IMR-90 (cell line): ENCODE measurements at regions not wholly inside any gene's neighbourhood (a gene's known extent, or its start where the extent isn't known, plus 50 kb on each side); places are given as distances from the start of the nearest gene placed in this dataset.

ENCODE experiments used
- ATAC-seq: fragments of 200-7000 bp; cut with Tn5 transposase; 2 replicates; pipeline ENCODE4 v1.9.1; 2020; ENCODE audit warnings: low read depth, mild to moderate bottlenecking, moderate library complexity
- BruUV-seq: library from RNA; stranded (reverse); fragments of 400-500 nt; replicated peaks from 2 replicates; lab custom pipeline; 2021; lab: Mats Ljungman, UMichigan
- CTCF ChIA-PET: fragments of 300-600 bp; formaldehyde crosslinking; extraction: SDS; loops from one replicate; lab custom pipeline; 2021; ENCODE audit warnings: antibody characterized with exemption; lab: Yijun Ruan, JAX
- POLR2A ChIA-PET: fragments of 300-600 bp; sonication (Branson Sonifier 250); formaldehyde crosslinking; loops from one replicate; lab custom pipeline; 2022; ENCODE audit warnings: antibody characterized with exemption; ENCODE audit not compliant: unreplicated experiment; lab: Charles Lee
- DNase-seq: peaks from one replicate; pipeline ENCODE4 v3.0.0; 2013
- H2AFZ ChIP-seq: replicated peaks from 2 replicates; pipeline ENCODE3; 2013; ENCODE audit warnings: low read length, mild to moderate bottlenecking; ENCODE audit not compliant: poor library complexity
- H2AK5ac ChIP-seq: 2 replicates; pipeline ENCODE4 v1.6.1; 2013; ENCODE audit warnings: low read depth, low read length, inconsistent platforms
- H2AK9ac ChIP-seq: replicated peaks from 2 replicates; pipeline ENCODE3; 2013; ENCODE audit warnings: mild to moderate bottlenecking, low read depth, low read length, moderate library complexity; ENCODE audit not compliant: poor library complexity
- H2BK120ac ChIP-seq: 2 replicates; pipeline ENCODE4 v1.6.1; 2013; ENCODE audit warnings: low read depth, low read length, inconsistent platforms
- H2BK15ac ChIP-seq: 3 replicates; pipeline ENCODE4 v1.6.1; 2013; ENCODE audit warnings: low read depth, low read length, inconsistent platforms
- H2BK20ac ChIP-seq: 2 replicates; pipeline ENCODE4 v1.6.1; 2013; ENCODE audit warnings: low read depth, mild to moderate bottlenecking, inconsistent platforms, low read length, moderate library complexity
- H2BK5ac ChIP-seq: 2 replicates; pipeline ENCODE4 v1.6.1; 2013; ENCODE audit warnings: mild to moderate bottlenecking, low read depth, low read length, inconsistent platforms; ENCODE audit not compliant: poor library complexity, severe bottlenecking
- H3K14ac ChIP-seq: replicated peaks from 2 replicates; pipeline ENCODE4 v1.6.1; 2013; ENCODE audit warnings: low read depth, low read length, inconsistent platforms
- H3K18ac ChIP-seq: 2 replicates; pipeline ENCODE4 v1.6.1; 2013; ENCODE audit warnings: low read depth, low read length, control low read depth
- H3K23ac ChIP-seq: 2 replicates; pipeline ENCODE4 v1.6.1; 2013; ENCODE audit warnings: low read depth, low read length, inconsistent platforms
- H3K27ac ChIP-seq: 2 replicates; pipeline ENCODE4 v1.5.1; 2013; ENCODE audit warnings: mild to moderate bottlenecking, control low read depth, low read length; ENCODE audit not compliant: insufficient read depth
- H3K27me3 ChIP-seq: 2 replicates; pipeline ENCODE4 v1.6.1; 2013; ENCODE audit warnings: low read length; ENCODE audit not compliant: control insufficient read depth, insufficient read depth
- H3K36me3 ChIP-seq: 2 replicates; pipeline ENCODE4 v1.6.1; 2013; ENCODE audit warnings: low read length, mixed read lengths; ENCODE audit not compliant: control insufficient read depth, insufficient read depth
- H3K4ac ChIP-seq: 2 replicates; pipeline ENCODE4 v1.6.1; 2013; ENCODE audit warnings: low read depth, low read length, inconsistent platforms
- H3K4me1 ChIP-seq: 2 replicates; pipeline ENCODE4 v1.6.1; 2013; ENCODE audit warnings: low read length, mixed read lengths; ENCODE audit not compliant: control insufficient read depth, insufficient read depth
- H3K4me2 ChIP-seq: 2 replicates; pipeline ENCODE4 v1.6.1; 2013; ENCODE audit warnings: low read depth, mild to moderate bottlenecking, control low read depth, low read length, moderate library complexity
- H3K4me3 ChIP-seq: 2 replicates; pipeline ENCODE4 v1.5.1; 2013; ENCODE audit warnings: low read depth, mild to moderate bottlenecking, control low read depth, low read length, moderate library complexity; ENCODE audit not compliant: insufficient read depth
- H3K56ac ChIP-seq: 2 replicates; pipeline ENCODE4 v1.6.1; 2013; ENCODE audit warnings: low read length, inconsistent platforms; ENCODE audit not compliant: insufficient read depth; ENCODE audit errors: extremely low read depth
- H3K79me1 ChIP-seq, 2 experiments: 2 replicates each; pipeline ENCODE4 v1.6.1; 2013; ENCODE audit warnings: low read length in 2 of 2, inconsistent platforms in 1 of 2, low read depth in 1 of 2
- H3K9ac ChIP-seq: 2 replicates; pipeline ENCODE4 v1.6.1; 2013; ENCODE audit warnings: low read depth, low read length, control low read depth
- H3K9me1 ChIP-seq: 2 replicates; pipeline ENCODE4 v1.6.1; 2013; ENCODE audit warnings: low read length, inconsistent platforms; ENCODE audit not compliant: insufficient read depth
- H3K9me3 ChIP-seq: 2 replicates; pipeline ENCODE4 v1.6.1; 2013; ENCODE audit warnings: low read length; ENCODE audit not compliant: control insufficient read depth, insufficient read depth
- H4K20me1 ChIP-seq: 2 replicates; pipeline ENCODE4 v1.6.1; 2013; ENCODE audit warnings: low read length, inconsistent platforms; ENCODE audit not compliant: insufficient read depth
- H4K5ac ChIP-seq: 2 replicates; pipeline ENCODE4 v1.6.1; 2013; ENCODE audit warnings: mild to moderate bottlenecking, low read depth, low read length, control low read depth
- H4K8ac ChIP-seq, 2 experiments: 2 replicates each; pipeline ENCODE4 v1.6.1; 2013; ENCODE audit warnings: low read depth in 2 of 2, low read length in 2 of 2, control low read depth in 1 of 2, inconsistent platforms in 1 of 2
- H4K91ac ChIP-seq: 2 replicates; pipeline ENCODE4 v1.6.1; 2013; ENCODE audit warnings: low read depth, low read length, inconsistent platforms; ENCODE audit not compliant: insufficient read depth
- CHD1 ChIP-seq: IDR thresholded peaks from 2 replicates; pipeline ENCODE4 v1.6.1; 2012; ENCODE audit warnings: low read depth, low read length, improper control_type of control experiment
- FOS ChIP-seq: fragments of 150-350 bp; IDR thresholded peaks from 2 replicates; pipeline ENCODE4 v1.6.1; 2016; ENCODE audit warnings: low read depth, low read length
- WGBS, 2 experiments: methylation state at CpG; one replicate each; pipeline versions ENCODE4 v1.1.5 to v1.1.7; 2013; ENCODE audit warnings: missing lambda C conversion rate in 2 of 2; ENCODE audit not compliant: insufficient read length in 1 of 2; ENCODE audit errors: extremely low coverage in 2 of 2; 5-methylcytosine and 5-hydroxymethylcytosine counted together
- dilution Hi-C: fragments of 300-500 bp; cut with HindIII; formaldehyde crosslinking; loops from one replicate; pipeline ENCODE4 v1.14.3; 2018; ENCODE audit warnings: low sequenced_read_pairs; ENCODE audit not compliant: unreplicated experiment
- in situ Hi-C: fragments of 300-500 bp; cut with MboI; formaldehyde crosslinking; loops from 3 replicates; pipeline ENCODE4 v1.14.3; 2019; ENCODE audit warnings: low sequenced_read_pairs, inconsistent platforms, mixed read lengths
- intact Hi-C: fragments of 100-400 bp; cut with micrococcal nuclease; formaldehyde crosslinking; loops from 2 replicates; pipeline ENCODE4 v1.10.0; 2022

GRCh38 chr6:901696-902460 lies 208.9 kb upstream of the EXOC2 start:
- POLR2A ChIA-PET, result no interaction called here
- DNase-seq, result no peak
- WGBS, 2 experiments, result no CpG with 5 or more reads among the region's 9 CpGs

More at GRCh38 chr6:901696-902460, 208.9 kb upstream of the EXOC2 start:
- no peak overlapping the region for H3K9ac ChIP-seq
- H3K14ac ChIP-seq, result no peak overlapping the region
- no peak overlapping the region for H4K8ac ChIP-seq
- H4K20me1 ChIP-seq, result no peaks in the 10 kb centered on the region
- H3K9me1 ChIP-seq, result no peaks in the 10 kb centered on the region
- no peak overlapping the region for H3K4me3 ChIP-seq
- H2AFZ ChIP-seq, result no peak overlapping the region
- no TSS peak for BruUV-seq
- 0 out of 2 replicates have a peak, but pooled peaks have one; percentile 17 for ATAC-seq
- CTCF ChIA-PET, result interaction anchor here (1.0 kb wide), 1 partner anchor 180 kb away, joined by 3 read pairs; no protein-coding TSS in a partner anchor
- H2AK9ac ChIP-seq, result no peak overlapping the region
- no peak overlapping the region for H3K27ac ChIP-seq
- no peak for TF ChIP-seq CHD1
- TF ChIP-seq FOS, result no peak
- H3K4ac ChIP-seq, result no peak overlapping the region
- no peaks in the 10 kb centered on the region for H3K79me1 ChIP-seq
- no peak overlapping the region for H4K91ac ChIP-seq
- no peak overlapping the region for H3K18ac ChIP-seq
- H3K9me3 ChIP-seq, result no peaks in the 10 kb centered on the region
- H3K56ac ChIP-seq, result no peak overlapping the region
- H3K23ac ChIP-seq, result 0 out of 2 replicates have a peak overlapping the region, but pooled peaks have one; percentile 24
- in situ Hi-C loops (loop anchor here (25.0 kb wide), 1 partner anchor 485 kb away; the partner anchor contains the start of gene FOXF2), dilution Hi-C loops (no loop called here), intact Hi-C loops (no loop called here)
- H3K27me3 ChIP-seq, result peaks cover 21% of the 10 kb centered on the region
- no peak overlapping the region for H2BK15ac ChIP-seq
- H3K36me3 ChIP-seq, result no peaks in the 10 kb centered on the region
- no peak overlapping the region for H2BK5ac ChIP-seq
- no peak overlapping the region; the same call in 1 of the 2 replicates for H3K4me2 ChIP-seq
- H3K4me1 ChIP-seq, result no peaks in the 10 kb centered on the region; the same call in 1 of the 2 replicates
- H2AK5ac ChIP-seq, result no peak overlapping the region
- H2BK20ac ChIP-seq, result no peak overlapping the region
- H4K5ac ChIP-seq, result no peak overlapping the region
- no peak overlapping the region for H2BK120ac ChIP-seq
